ENCODE measurements at regions not wholly inside any gene's neighbourhood (a gene's known extent, or its start where the extent isn't known, plus 50 kb on each side); places are given as distances from the start of the nearest gene placed in this dataset.

GRCh38 chr11:44382656-44383240 is 72.8 kb upstream of the ALX4 start:
- SMC1A ChIA-PET (ENCODE audit: uncharacterized antibody, unreplicated experiment) = no interaction called here
- peaks cover 0 to 4% of the 10 kb centered on the region in 2 experiments; a peak in 2 of 4 replicates for H3K27me3 ChIP-seq (replicated peaks in 1 of 2; ENCODE audit: control insufficient read depth in 2 of 2, insufficient read depth in 2 of 2, low read length in 1 of 2)
- 15% methylated on average over 6 of the region's 6 CpGs for WGBS (ENCODE audit: insufficient coverage, insufficient replicate concordance, low lambda C conversion rate, missing lambda C conversion rate)
- RAD21 ChIA-PET (ENCODE audit: unreplicated experiment) = no interaction called here
- no peak overlapping the region for H3K27ac ChIP-seq (ENCODE audit: control insufficient read depth, insufficient read depth)
- H3K36me3 ChIP-seq (ENCODE audit: control insufficient read depth in 2 of 2, insufficient read depth in 2 of 2, low read length in 1 of 2) = no peaks in the 10 kb centered on the region
- no peak overlapping the region for H2AFZ ChIP-seq (ENCODE audit: control insufficient read depth, low read depth, low read length)
- H3K4me1 ChIP-seq (ENCODE audit: control insufficient read depth, insufficient read depth, low read length) = no peaks in the 10 kb centered on the region
- BruUV-seq (replicated peaks) = no TSS peak
- no peak overlapping the region for H3K9ac ChIP-seq (ENCODE audit: control insufficient read depth, insufficient read depth, low read length)
- no peaks in the 10 kb centered on the region for H3K9me3 ChIP-seq (replicated peaks; ENCODE audit: control insufficient read depth, insufficient read depth, low read length)
- no peak for DNase-seq (ENCODE audit: low read depth, low spot score)
- no peak for FAIRE-seq
- POLR2A ChIA-PET = no interaction called here
- CTCF ChIA-PET = no interaction called here
- TF ChIP-seq EED (IDR thresholded peaks at IDR 0.05; ENCODE audit: low read depth) (no peak), PAX5 (IDR thresholded peaks at IDR 0.05; ENCODE audit: borderline replicate concordance, low read depth, low read length) (no peak), BRCA1 (IDR thresholded peaks at IDR 0.05; ENCODE audit: low read depth, low read length) (no peak), IKZF1 (conservative IDR thresholded peaks at IDR 0.05) (no peak), STAT1 (conservative IDR thresholded peaks at IDR 0.05) (no peak), STAT3 (IDR thresholded peaks at IDR 0.05; ENCODE audit: low read depth, low read length) (no peak), GATAD2B (conservative IDR thresholded peaks at IDR 0.05; ENCODE audit: low read depth) (no peak), DPF2 (IDR thresholded peaks at IDR 0.05) (no peak), HDAC2 (IDR thresholded peaks at IDR 0.05) (no peak), RAD51 (IDR thresholded peaks at IDR 0.05) (no peak), IKZF2 (IDR thresholded peaks at IDR 0.05) (no peak), PAX8 (IDR thresholded peaks at IDR 0.05) (no peak)
- TF ChIP-seq, protein P1, sequence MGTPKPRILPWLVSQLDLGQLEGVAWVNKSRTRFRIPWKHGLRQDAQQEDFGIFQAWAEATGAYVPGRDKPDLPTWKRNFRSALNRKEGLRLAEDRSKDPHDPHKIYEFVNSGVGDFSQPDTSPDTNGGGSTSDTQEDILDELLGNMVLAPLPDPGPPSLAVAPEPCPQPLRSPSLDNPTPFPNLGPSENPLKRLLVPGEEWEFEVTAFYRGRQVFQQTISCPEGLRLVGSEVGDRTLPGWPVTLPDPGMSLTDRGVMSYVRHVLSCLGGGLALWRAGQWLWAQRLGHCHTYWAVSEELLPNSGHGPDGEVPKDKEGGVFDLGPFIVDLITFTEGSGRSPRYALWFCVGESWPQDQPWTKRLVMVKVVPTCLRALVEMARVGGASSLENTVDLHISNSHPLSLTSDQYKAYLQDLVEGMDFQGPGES (IDR thresholded peaks at IDR 0.05) = no peak
- TF ChIP-seq, protein P2, sequence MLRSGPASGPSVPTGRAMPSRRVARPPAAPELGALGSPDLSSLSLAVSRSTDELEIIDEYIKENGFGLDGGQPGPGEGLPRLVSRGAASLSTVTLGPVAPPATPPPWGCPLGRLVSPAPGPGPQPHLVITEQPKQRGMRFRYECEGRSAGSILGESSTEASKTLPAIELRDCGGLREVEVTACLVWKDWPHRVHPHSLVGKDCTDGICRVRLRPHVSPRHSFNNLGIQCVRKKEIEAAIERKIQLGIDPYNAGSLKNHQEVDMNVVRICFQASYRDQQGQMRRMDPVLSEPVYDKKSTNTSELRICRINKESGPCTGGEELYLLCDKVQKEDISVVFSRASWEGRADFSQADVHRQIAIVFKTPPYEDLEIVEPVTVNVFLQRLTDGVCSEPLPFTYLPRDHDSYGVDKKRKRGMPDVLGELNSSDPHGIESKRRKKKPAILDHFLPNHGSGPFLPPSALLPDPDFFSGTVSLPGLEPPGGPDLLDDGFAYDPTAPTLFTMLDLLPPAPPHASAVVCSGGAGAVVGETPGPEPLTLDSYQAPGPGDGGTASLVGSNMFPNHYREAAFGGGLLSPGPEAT (IDR thresholded peaks at IDR 0.05; ENCODE audit: low read depth) = no peak
- TF ChIP-seq, protein P3, sequence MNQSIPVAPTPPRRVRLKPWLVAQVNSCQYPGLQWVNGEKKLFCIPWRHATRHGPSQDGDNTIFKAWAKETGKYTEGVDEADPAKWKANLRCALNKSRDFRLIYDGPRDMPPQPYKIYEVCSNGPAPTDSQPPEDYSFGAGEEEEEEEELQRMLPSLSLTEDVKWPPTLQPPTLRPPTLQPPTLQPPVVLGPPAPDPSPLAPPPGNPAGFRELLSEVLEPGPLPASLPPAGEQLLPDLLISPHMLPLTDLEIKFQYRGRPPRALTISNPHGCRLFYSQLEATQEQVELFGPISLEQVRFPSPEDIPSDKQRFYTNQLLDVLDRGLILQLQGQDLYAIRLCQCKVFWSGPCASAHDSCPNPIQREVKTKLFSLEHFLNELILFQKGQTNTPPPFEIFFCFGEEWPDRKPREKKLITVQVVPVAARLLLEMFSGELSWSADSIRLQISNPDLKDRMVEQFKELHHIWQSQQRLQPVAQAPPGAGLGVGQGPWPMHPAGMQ (IDR thresholded peaks at IDR 0.05; ENCODE audit: borderline replicate concordance) = no peak
- intact Hi-C loops (cut with micrococcal nuclease; ENCODE audit: unreplicated experiment) = no loop called here
- H3K4me2 ChIP-seq (ENCODE audit: control insufficient read depth, insufficient read depth) = no peak overlapping the region
- H4K20me1 ChIP-seq (ENCODE audit: control insufficient read depth, insufficient read depth) = no peaks in the 10 kb centered on the region
- in situ Hi-C loops (cut with MboI) = no loop called here
- no peak for ATAC-seq
- no peaks in the 10 kb centered on the region for H3K79me2 ChIP-seq (ENCODE audit: control insufficient read depth, insufficient read depth, low read length)
- no peak overlapping the region for H3K4me3 ChIP-seq

Data from GM12878 (cell line).